ENCODE measurements at regions not wholly inside any gene's neighbourhood (a gene's known extent, or its start where the extent isn't known, plus 50 kb on each side); places are given as distances from the start of the nearest gene placed in this dataset.

DNA sequence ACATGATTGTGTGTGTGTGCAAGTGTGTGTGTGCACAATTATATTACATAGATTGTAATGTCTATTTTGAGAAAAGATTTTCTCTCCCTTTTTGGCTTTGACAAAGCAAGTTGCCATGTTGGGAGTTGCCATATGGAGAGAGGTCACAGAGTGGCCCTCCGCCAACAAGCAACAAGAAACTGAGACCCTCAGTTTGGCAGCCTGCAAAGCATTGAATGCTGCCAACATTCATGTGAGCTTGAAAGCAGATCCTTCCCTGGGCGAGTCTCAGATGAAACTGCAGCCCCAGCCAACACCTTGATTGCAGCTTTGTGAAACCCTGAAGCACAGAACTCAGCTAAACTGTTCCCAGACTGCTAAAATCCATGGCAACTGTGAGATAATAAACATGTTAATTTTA lies 498.0 kb downstream of the NR2F1-AS1 start:
- Mint-ChIP-seq H3K9me3 (ENCODE audit: low read depth) (peaks cover 3% of the 10 kb centered on the region), H3K27ac (no peak overlapping the region), H3K4me1 (ENCODE audit: low read depth) (peaks cover 7% of the 10 kb centered on the region), H3K4me3 (ENCODE audit: low read depth) (no peak overlapping the region), H3K36me3 (ENCODE audit: insufficient read depth) (peaks cover 1% of the 10 kb centered on the region), H3K27me3 (no peaks in the 10 kb centered on the region)
- no peak for DNase-seq (ENCODE audit: low spot score, unreplicated experiment)
- TF ChIP-seq CTCF (IDR thresholded peaks at IDR 0.05; ENCODE audit: unreplicated experiment) = no peak

GRCh38 chr5:93079046-93079445 lies 502.0 kb downstream of the NR2F1-AS1 start:
- H3K4me3 Mint-ChIP-seq (ENCODE audit: low read depth) = no peak overlapping the region
- H3K36me3 Mint-ChIP-seq (ENCODE audit: insufficient read depth) = peaks cover 1% of the 10 kb centered on the region
- H3K9me3 Mint-ChIP-seq (ENCODE audit: low read depth) = peaks cover 3% of the 10 kb centered on the region
- H3K27ac Mint-ChIP-seq = peak overlapping the region; percentile 52
- no peaks in the 10 kb centered on the region for H3K27me3 Mint-ChIP-seq
- DNase-seq (ENCODE audit: low spot score, unreplicated experiment) = no peak
- TF ChIP-seq CTCF (IDR thresholded peaks at IDR 0.05; ENCODE audit: unreplicated experiment) = no peak
- peaks cover 7% of the 10 kb centered on the region for H3K4me1 Mint-ChIP-seq (ENCODE audit: low read depth)

GRCh38 chr5:93078082-93079038 lies 502.7 kb downstream of the NR2F1-AS1 start:
- Mint-ChIP-seq H3K36me3 (ENCODE audit: insufficient read depth) (peaks cover 1% of the 10 kb centered on the region), H3K27me3 (no peaks in the 10 kb centered on the region), H3K4me3 (ENCODE audit: low read depth) (no peak overlapping the region), H3K4me1 (ENCODE audit: low read depth) (peaks cover 7% of the 10 kb centered on the region), H3K27ac (peak overlapping the region; percentile 52), H3K9me3 (ENCODE audit: low read depth) (peaks cover 3% of the 10 kb centered on the region)
- no peak for TF ChIP-seq CTCF (IDR thresholded peaks at IDR 0.05; ENCODE audit: unreplicated experiment)
- DNase-seq (ENCODE audit: low spot score, unreplicated experiment) = no peak

DNA sequence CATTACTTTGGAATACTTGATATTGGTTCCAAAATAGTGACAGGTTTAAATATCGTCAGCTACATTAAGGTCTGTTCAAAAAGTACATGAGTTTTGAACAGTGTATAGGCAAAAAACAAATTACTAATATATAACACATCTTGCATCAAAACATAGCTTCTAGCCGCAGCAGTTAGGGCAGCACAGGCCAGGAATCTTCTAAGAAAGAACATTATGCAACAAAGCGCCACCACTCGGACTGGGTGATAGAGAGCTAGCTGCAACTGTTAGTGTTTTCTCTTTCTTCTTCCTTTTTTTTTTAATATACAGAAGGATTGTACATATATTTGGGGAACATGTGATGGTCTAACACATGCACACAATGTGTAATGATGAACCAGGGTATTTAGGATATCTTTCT lies 504.5 kb downstream of the NR2F1-AS1 start:
- no peak for TF ChIP-seq CTCF (IDR thresholded peaks at IDR 0.05; ENCODE audit: unreplicated experiment)
- no peak overlapping the region for H3K27ac Mint-ChIP-seq

DNA sequence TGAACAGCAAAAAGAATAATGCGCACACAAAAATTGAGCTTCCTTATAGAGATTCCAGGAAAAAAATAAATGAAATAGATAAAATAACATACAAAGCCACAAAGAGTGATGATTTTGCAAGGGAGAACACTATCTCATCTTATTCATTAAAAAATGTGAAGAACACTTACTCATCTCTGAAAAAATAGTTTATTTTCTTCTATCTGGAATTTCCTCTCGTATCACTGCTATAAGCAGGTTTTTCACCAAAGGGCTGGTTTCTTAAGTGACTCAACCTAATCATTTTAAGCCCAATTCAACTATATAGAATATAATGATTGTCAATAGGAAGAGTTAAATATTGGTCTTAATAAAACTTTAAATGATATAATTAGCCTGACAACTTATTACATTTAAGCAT lies 504.9 kb downstream of the NR2F1-AS1 start:
- H3K36me3 Mint-ChIP-seq (ENCODE audit: insufficient read depth) = peaks cover 1% of the 10 kb centered on the region
- H3K9me3 Mint-ChIP-seq (ENCODE audit: low read depth) = peaks cover 3% of the 10 kb centered on the region
- no peak for DNase-seq (ENCODE audit: low spot score, unreplicated experiment)
- no peaks in the 10 kb centered on the region for H3K27me3 Mint-ChIP-seq
- no peak overlapping the region for H3K4me3 Mint-ChIP-seq (ENCODE audit: low read depth)
- no peak overlapping the region for H3K27ac Mint-ChIP-seq
- TF ChIP-seq CTCF (IDR thresholded peaks at IDR 0.05; ENCODE audit: unreplicated experiment) = no peak
- H3K4me1 Mint-ChIP-seq (ENCODE audit: low read depth) = peaks cover 7% of the 10 kb centered on the region

More for the DNA sequence above, 504.5 kb downstream of the NR2F1-AS1 start:
- Mint-ChIP-seq H3K4me3 (ENCODE audit: low read depth) (no peak overlapping the region), H3K27me3 (no peaks in the 10 kb centered on the region), H3K4me1 (ENCODE audit: low read depth) (peaks cover 7% of the 10 kb centered on the region), H3K36me3 (ENCODE audit: insufficient read depth) (peaks cover 1% of the 10 kb centered on the region), H3K9me3 (ENCODE audit: low read depth) (peaks cover 3% of the 10 kb centered on the region)
- no peak for DNase-seq (ENCODE audit: low spot score, unreplicated experiment)
